ENCODE measurements at regions not wholly inside any gene's neighbourhood (a gene's known extent, or its start where the extent isn't known, plus 50 kb on each side); places are given as distances from the start of the nearest gene placed in this dataset.

DNA sequence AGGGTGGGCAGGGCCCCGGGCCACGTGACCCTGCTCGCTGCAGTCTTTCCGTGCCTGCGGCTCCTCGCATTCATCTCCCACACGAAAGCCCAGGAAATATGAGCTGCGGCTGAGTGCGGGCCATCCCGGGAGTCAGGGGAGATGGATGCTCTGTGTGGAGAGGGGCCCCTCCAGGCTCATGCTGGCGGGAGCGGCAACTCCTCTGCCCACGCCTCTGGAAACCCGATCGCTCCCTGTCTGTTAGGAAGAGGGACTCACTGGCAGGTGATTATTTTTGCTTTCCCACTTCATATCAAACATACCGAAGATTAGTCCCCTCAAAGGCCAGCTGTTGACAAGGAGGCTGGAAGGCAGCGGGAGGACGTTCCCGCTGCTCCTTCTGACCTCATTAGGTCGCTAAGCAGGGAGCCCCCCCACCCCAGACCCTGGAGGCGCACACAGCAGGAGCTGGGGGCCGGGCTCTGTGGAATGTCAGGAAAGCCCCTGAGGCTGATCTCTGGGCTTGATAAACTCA, 228.5 kb downstream of the FOXL1 start:
- DNase-seq (ENCODE audit: low read depth): no peak

DNA sequence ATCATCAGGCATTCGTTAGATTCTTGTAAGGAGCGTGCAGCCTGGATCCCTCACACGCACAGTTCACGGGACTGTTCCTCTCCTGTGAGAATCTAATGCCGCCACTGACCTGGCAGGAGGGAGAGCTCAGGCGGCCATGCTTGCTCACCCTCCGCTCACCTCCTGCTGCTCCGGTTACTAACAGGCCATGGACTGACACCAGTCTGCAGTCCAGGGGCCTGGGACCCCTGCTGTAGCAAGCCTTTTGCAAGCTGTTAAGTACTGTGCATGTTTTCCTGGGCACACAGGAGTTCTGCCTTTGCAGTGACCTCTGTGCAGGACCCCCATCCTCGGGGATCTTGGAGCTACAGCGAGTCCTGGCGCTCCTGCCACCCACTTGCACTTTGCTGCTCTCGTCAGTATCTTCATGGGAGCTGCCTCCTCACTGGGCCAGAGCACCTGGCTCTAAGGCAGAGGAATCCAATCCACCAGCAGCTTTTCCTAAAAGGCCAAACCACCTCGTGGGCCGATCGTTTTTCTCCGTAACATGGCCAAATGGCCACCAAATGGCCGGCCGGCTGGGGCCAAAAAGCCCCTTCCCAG, 230.6 kb downstream of the FOXL1 start:
- DNase-seq (ENCODE audit: low read depth): no peak

- DNase-seq (ENCODE audit: low read depth): no peak
Observed at GRCh38 chr16:86809458-86809955, 231.2 kb downstream of the FOXL1 start.

DNA sequence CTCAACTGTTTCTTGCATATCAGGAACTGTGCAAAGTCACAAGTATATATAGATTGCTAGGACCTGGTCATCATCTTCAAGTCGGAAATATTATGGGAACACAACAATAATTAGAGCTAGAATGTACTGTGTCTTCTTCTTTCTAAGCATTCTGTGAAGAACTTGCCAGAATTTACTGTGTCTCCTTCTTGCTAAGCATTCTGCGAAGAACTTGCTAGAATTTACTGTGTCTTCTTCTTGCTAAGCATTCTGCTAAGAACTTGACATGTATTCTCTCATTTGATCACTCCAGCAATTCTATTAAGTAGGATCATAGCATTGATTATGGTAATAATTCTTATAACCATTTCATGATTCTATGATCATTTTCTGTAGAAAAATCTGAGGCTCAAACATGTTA, 231.7 kb downstream of the FOXL1 start:
- no peak for DNase-seq (ENCODE audit: low read depth)

GRCh38 chr16:86812363-86812970, 234.1 kb downstream of the FOXL1 start:
- no peak for DNase-seq (ENCODE audit: low read depth)

DNA sequence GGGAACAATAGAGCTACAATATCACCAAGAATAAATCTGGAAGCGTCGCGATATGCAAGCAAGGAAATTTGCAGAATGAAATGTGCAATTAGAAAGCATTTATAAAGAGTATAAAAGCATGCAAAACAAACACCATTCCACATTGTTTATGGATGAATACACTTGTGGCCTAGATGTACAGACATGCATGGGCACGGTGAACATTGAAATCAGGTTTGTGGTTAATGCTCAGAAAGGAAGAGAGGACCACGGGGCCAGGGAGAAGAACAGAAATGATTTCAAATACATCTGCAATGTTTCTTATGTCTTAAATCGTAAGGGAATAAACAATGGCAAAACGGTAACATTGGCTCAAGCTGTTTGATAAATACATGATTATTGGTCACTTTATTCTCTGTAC, 235.9 kb downstream of the FOXL1 start:
- DNase-seq (ENCODE audit: low read depth): no peak

GRCh38 chr16:86816930-86817625, 238.7 kb downstream of the FOXL1 start:
- no peak for DNase-seq (ENCODE audit: low read depth)

DNA sequence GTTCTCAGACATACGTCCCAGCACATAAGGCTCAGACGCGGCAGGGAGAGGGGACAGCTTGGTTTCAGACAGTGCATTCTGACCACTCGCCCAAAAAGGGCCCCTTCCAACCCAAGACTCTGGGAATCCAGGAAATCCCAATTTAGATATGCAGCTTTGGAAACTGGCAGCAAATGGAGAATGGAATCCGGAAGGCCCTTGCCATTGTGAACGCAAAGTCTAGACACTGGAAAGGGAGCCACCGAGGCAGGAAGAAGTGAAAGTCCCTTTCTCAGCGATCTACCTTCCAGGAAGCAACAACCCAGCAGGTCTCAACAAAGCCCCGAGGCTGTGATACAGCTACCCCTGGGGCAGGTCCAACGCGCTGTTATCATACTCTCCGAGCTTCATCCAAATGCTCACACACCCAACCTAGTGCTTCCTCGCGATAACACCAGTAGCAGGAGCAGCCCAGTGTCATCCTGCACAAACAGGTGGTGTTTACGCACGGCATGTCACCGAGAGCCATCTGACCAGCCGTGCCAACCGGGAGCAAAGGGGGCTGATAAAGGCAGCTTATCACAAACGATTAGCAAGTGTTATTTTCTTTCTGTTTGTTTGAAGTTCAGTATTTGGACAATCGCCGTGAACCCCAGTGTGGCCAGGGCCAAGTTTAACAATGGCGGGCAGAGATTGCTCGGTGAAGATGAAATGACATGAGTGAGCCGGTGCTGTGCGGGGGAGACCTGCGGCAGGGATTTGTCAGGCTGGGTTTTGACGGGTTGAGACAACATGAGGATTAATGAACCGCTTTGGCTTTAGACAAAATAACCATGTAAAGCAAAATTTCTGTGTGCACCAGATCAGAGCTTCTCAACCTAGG, 240.6 kb downstream of the FOXL1 start:
- DNase-seq (ENCODE audit: low read depth): no peak

- no peak for DNase-seq (ENCODE audit: low read depth)
Observed at GRCh38 chr16:86819533-86819892, 241.2 kb downstream of the FOXL1 start.

- DNase-seq (ENCODE audit: low read depth): no peak
Observed at GRCh38 chr16:86821895-86822294, 243.5 kb downstream of the FOXL1 start.

DNA sequence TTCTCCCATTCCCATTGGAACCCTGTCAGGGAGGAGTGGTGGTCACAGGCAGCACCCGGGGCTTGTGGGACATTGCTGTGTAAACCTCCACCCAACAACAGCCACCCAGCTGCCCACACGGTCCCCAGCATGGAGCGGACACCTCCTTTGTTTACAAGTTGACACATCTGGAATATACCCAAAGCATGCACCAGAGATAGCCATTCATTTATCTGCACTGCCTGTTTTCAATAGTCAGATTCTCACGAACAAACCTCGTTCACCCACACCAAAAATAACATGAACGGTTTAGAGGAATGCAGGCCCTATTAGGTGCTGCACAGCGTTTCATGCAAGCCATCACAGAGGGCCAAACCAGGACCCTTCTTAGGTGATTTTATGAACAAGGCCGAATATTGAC, 244.8 kb downstream of the FOXL1 start:
- no peak for DNase-seq (ENCODE audit: low read depth)

- no peak for DNase-seq (ENCODE audit: low read depth)
Observed at GRCh38 chr16:86823888-86824671, 245.7 kb downstream of the FOXL1 start.

DNA sequence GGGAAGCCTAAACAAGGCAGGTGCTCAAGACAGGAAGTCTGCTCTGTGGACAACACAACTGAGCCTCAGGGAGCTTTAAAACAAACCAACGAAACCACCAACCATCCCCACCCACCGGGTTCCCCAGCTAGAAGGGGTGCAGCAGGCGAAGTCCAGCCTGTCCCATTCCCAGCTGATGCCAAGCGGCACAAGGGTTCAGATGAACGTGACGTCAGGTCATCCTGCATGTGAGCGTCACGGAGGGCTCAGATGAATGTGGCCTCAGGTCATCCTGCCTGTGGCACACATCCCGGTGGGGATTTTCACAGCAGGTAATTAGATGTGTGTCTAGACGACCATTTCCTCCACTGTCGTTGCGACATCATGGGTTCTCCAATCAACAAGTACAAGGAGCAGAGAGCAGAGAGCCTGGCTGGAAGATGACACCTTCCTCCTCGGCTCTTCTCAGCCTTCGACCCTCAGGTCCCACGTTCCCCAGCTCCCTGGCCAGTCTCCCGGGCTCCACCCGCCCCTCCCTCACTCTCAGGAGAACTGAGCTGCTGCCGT, 246.5 kb downstream of the FOXL1 start:
- no peak for DNase-seq (ENCODE audit: low read depth)

DNA sequence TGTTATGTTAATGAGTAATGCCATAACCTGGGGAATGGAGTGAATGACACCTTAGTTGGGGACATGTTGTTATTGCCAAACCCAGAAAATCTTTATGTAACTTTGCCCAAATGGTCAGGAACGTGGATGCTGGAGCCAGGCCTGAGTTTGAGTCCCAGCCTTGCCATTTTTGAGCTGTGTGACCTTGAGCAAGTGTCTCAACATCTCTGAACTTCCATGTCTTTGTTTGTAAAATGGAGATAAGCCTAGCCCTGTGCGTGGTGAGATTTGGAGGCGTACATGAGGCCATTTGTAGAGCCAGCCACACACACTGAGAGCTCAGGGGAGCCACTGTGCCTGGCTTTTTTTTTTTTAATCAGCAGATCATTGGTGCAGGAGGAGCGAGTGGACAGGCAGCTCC, 247.3 kb downstream of the FOXL1 start:
- no peak for DNase-seq (ENCODE audit: low read depth)

DNA sequence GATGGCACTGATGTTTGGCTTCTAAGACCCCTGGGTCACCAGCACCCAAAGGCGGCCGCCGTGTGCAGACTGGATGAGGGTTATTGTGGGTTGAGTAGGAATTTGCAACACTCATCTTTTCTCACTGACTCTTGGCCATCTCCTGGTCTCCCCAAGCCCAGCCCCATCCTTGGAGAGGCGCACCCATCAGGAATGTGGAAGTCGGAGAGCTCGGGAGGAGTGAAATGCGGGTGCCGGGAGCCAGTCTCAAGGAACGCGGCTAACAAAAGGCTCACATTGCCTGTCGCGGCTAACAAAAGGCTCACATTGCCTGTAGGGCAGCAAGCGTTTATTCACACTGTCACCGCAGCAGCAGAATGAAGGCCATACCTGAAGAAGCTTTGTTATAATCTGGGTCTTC, 248.6 kb downstream of the FOXL1 start:
- DNase-seq (ENCODE audit: low read depth): no peak

DNA sequence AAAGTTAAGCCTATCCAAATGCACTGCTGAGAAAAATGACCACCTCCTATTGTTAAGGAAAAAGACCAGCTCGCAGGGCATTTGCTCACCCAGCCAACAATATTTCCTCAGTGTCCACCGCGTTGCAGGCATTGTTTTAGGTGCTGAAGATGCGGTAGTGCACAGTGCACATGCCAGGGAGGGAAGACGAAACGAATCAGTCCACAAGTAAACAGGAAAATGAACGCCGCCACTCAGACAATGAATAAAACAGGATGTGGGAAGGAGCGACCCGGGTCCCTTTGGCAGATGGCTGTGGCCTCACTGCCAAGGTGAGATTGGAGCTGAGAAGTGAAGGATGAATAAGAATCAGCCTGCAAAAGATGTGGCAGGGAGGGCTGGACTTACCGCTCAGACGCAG, 249.2 kb downstream of the FOXL1 start:
- DNase-seq (ENCODE audit: low read depth): no peak

DNA sequence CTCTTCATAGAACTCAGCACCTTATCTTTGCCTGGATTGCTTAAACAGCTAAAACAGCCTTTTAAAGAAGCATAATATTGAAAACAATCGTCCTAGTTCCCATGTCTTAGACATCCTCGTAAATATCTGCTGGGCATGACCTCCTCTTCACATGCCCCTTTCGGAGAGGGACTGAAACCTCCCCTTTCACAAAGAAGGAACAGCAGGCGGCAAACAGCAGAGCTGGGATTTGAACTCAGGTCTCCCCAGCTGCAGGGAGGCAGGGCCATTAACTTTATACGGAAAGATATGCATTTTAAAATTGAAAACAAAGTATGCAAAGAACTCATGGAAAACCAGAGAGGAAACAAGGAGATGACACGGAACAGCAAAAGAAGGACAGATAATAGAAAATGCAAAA, 249.9 kb downstream of the FOXL1 start:
- no peak for DNase-seq (ENCODE audit: low read depth)

- no peak for DNase-seq (ENCODE audit: low read depth)
Observed at GRCh38 chr16:86828653-86829052, 250.3 kb downstream of the FOXL1 start.

DNA sequence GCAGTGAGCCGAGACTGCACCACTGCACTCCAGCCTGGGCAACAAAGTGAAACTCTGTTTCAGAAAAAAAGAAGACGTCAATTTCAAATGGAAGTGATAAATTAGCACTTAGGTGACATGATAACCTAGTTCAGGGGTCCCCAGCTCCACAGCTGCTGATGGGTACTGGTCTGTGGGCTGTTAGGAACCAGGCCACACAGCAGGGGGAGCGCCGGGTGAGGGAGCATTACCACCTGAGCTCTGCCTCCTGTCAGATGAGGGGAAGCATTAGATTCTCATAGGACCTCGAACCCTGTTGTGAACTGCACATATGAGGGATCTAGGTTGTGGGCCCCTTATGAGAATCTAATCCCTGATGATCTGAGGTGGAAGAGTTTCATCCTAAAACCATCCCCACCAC, 253.0 kb downstream of the FOXL1 start:
- no peak for DNase-seq (ENCODE audit: low read depth)

DNA sequence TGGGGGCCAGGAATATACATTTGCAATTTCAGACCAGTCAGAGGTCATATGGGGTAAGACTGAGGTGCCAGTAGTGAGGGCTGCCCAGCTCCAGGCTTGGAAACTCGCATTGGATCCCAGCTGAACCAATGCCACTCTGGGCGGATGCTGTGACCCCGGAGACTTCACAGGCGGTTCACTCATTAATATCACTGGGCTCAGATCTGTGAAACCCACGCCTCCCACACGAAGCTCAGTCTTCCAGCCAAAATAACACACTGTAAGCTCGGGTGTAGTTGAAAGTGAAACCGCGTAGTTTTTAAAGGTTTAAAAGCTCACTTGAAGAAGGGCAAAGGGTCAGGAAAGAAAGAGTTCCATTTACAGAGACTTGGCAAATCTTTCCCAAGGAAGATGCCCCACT, 254.8 kb downstream of the FOXL1 start:
- DNase-seq (ENCODE audit: low read depth): no peak

- DNase-seq (ENCODE audit: low read depth): no peak
Observed at GRCh38 chr16:86834451-86835035, 256.2 kb downstream of the FOXL1 start.
